ENCODE measurements at regions not wholly inside any gene's neighbourhood (a gene's known extent, or its start where the extent isn't known, plus 50 kb on each side); places are given as distances from the start of the nearest gene placed in this dataset.

DNA sequence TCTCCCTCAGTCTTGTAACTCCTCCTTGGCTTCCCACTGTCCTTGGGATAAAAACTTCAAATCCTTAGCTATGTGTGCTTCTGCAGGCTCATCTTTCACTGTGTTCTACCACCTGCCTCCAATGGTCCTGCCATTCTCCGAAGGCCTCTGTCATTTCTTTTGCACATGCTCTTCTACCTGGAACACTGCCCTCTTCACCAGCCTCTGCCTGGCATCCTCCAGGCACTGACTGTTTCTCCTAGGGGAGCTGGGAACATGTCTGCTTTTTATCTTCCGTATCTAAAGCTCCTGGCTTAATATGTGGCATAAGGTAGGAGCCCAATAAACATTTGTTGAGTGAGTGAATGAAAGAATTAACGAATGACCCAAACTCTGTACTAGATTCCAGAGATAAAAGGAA lies 603.3 kb upstream of the TMEM132C start:
- DNase-seq, result no peak

DNA sequence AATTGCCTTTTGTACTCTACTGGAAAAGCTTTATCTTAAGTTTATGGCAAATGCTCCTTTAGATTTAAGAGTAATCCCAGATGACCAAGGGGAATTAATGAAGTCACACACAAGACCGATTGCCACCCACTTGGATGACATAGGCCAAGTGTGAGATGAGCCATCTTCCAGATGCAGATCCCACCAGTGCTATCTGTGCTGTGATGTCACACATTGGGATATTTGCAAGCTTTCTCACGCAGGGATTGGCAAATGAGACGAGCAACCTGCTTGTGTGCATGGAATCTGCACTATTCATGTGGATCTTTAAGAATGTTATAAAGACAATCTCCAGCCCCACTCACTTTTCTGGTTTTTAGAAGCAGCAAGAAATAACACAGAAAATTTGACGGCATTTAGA lies 602.1 kb upstream of the TMEM132C start:
- DNase-seq, result no peak

DNA sequence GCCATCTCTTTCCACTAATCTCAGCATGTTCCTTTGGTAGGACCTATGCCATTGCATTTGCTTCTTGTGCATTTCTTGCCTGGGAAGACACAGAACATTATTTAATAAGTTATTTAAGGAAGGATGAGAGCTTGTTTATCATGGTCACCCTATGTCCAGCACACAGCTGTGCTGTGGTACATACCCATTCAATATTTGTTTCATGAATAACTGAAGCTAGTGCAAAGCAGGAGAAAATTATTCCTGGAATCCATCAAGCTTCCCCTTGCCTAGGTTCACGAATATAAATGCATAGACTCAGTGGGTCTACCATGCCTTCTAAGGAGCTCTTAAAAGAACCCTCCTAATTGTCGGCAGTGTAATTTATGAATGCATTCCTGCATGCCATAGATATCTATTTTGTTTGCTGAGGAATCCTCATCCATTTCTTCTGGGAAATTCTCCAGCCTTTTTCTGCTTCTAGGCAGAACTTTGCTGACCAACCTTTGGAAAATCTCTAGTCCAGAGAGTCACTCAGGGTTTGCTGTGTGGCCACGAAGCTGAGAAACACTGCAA lies 599.8 kb upstream of the TMEM132C start:
- DNase-seq, result no peak

DNA sequence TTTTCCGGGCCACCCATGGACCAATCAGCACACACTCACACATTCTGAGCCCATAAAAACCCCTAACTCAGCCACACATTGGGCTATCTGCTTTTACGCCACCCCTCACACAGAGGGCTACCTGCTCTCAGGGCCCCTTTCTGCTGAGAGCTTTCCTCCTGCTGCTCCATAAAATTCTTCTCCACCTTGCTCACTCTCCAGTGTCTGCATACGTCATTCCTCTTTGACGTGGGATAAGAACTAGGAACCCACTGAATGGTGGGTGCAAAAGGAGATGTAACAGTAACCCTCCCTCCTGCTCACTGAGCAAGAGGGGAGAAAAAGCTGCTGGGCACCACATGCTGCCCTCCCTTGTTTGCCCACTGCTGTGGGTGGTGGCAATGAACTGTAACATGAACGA lies 596.7 kb upstream of the TMEM132C start:
- DNase-seq, result no peak

DNA sequence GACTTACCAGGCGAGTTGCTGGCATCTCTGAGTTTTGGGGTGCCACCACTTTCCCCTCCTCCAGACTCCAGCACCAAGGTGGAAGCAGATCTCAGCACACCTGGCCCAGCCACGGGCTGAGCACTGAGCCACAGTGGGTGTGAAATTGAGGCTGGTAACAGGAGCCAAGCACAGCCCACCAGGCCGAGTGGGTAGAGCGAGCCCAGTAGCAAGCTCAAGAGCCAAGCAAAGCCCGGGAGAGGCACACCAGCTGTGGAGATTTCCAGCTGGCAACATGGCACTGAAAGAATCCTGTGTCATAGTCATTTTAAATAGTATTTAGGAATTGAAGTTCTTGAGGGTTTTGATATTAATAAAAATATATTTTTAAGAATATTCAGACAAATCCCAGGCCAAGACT lies 596.2 kb upstream of the TMEM132C start:
- no peak for DNase-seq

DNA sequence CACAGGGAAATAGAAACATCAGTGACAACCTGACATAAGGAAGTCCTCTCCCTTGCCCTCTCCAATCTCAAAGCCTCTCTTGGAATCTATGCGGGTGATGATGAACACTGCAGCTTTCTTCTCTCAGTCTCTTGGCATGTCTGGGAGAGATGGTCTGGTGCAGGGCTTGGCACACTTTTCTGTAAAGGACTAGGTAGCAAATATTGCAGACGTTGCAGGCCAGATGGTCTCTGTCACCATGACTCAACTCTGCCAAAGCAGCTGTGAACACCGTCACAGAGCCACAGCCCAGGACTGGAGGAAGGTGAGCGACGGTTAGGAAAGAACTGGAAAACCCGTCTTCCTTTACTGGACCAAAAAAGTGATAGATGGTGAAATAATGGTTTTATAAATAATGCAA lies 591.0 kb upstream of the TMEM132C start:
- no peak for DNase-seq

DNA sequence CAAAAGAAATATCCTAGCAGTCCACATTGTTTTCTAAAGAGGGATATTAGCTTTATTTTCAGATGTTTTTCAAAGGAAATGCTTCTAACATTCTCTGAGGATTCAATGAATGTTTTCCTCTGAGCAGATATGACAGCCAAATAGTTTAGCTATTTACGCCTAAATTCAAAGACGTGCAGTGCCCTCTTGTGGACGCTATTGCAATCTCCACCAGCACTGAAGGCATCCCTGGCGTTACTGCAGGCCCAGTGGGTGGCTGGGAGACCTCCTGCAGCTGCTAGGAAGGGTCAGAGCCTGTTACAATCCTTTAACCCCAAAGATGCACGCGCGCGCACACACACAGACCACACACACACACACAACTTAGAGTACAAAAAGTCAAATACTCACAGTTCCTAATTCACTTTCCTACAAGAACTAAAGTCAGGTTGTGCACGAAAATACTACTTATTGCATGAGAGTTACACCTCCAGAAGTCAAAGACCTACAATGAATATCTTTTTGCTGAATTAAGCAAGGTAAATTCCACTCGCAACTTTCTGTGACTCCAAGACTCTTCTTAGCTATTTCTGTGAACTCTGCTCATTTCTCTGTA lies 589.3 kb upstream of the TMEM132C start:
- peak in 52 of 58 donors; percentile 11 to 85 (median 48) for DNase-seq

DNA sequence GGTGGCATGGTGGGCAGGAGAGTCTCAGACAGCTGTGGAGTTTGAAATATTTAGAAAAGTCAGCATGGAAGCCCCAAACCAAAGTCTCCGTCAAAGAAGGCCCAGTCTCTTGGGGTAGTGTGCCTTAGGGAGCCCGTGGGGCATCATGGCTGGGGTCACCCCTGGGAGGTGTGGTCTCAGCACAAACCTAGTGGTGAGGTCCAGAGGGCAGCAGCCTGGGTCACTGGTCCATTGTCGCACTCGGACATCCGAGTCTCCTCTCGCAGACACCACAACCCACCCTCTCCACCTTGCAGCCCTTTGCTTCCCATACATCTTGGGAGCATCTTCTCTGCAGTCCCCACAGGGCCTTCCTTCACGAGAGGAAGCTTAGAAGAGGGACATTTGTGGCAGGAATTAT lies 588.0 kb upstream of the TMEM132C start:
- DNase-seq, result no peak

DNA sequence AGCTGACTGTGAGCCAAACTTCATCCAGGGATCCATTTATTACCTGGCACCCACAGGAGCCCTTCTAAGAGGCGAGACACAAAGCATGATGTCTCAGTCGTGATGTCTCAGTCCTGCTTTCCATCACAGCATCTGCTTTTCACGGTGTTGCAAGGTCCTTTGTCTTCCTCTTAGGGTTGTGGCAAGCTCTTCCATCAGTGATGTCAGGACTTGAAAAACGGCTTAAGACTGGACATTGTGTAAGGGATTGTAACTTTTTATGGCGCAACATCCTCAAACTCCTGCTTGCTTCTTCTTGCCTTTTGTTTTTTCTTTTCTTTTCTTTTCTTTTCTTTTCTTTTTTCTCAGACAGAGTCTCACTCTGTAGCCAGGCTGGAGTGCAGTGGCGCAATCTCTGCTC lies 586.5 kb upstream of the TMEM132C start:
- no peak for DNase-seq

DNA sequence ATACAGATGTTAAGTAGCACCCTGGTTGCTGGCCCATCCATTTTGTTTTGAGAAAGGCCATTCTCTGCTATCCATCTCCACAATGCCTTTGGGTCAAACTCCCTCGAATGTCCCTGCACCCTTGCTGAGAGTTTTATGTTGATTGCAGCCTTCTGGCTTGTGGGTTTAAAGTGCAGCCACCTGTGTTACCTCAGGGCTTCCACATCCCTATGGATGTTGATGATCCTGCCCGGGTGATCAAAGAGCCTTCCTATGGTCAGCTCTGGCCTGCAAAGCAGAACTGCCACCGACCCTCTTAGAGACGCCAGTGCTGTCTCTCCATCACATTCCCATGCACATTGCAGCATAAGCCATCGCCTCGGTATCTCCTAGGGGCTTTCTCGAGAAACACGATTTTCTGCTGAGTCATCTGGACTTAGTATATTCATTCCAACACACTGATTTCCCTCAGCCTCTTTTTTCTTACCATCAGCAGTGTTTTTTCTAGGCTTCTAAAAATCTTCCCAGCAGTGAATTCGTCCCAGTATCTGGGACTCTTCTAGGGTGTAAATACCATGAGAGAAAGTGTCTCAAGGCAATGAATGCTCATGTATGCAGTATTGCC lies 585.7 kb upstream of the TMEM132C start:
- DNase-seq, result no peak

DNA sequence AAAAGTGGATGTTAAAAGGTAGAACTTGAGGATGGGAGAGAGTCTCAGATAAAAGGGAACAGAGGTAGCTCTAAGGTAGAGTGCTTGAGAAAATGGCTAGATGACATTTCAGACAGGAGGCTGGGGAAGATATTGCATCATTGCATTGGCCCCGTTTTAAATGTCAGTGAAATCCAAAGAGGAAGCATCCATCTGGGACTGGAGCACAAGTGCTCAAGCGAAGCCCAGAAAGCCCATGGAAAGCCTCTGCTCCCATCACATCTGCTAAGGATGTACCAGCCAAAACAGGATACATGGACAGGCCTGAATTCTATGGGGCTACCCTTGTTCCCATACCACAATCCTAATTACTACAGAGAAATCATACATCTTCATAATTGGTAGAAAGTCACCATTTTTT lies 581.5 kb upstream of the TMEM132C start:
- no peak for DNase-seq

DNA sequence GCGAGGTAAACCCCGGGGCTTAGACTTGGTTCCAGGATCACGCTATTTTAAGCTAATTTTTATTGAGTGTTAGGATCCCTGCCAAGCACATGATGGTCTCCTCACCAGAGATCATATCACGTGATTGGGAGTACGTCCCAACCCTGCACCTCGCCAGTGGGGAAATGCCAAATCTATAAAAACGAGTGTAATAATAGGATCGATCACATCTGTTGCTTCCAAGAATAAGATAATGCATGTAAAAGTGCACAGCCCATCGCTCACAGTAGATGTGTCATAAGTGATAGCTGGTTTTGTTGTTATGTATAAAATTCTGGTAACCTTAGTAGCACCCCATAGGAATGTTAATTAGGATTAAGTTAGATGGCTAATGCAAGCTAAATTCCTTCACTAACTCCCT lies 581.0 kb upstream of the TMEM132C start:
- no peak for DNase-seq

DNA sequence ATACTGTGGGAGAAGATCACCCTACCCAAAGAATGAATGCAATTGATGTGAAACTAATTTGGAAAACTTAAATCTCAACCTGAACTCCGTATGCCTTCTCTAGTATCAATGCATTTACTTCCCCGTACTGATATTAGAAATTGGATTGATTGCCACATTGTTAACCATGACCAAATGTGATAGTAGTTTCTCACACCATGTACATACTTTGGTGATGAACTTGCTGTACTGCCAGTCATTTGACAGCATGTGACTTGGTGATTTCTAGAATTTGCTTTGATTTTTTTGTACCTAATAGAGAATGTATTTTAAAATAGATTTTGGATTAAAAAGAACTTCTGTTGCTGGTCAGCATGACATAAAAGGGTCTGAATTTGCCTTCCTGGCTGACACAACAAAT lies 579.8 kb upstream of the TMEM132C start:
- no peak for DNase-seq

DNA sequence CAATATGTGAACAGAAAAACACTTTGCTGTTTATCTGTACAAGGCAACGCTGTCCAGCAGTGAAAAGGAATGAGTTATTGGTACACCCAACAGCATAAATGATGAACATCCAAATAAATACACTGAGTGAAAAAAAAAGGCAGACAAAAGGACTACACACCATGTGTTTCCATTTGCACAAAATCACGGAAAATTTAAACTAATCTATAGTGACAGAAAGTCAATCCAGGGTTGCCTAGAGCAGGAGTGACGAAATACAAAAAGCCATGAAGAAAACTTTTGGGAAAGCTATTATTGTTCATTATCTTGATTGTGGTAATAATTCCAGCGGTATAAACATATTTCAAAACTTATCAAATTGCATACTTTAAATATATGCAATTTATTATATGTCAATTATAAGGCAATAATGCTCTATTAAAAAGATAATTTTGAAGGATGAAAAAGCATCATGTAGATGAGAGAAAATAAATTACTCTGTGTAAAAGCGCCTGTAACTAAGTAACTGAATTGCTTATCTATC lies 578.0 kb upstream of the TMEM132C start:
- DNase-seq, result no peak

DNA sequence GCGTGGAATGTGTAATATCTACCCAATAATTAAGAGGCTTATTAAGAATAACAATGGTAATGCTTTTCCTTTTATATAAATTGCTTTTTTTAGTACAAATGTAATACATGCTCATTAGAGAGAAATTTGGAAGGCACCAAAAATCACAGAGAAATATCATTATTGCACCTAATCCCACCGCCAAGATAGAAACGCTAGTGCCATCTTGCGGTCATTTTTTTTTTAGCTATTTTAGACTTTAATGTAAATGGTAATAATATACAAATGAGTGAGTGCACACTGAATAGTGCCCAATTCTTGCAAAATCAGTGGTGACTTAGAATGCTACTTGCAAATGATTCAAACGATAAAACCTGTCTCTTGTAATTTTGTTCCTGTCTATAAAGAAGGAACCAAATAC lies 576.8 kb upstream of the TMEM132C start:
- DNase-seq, result no peak

DNA sequence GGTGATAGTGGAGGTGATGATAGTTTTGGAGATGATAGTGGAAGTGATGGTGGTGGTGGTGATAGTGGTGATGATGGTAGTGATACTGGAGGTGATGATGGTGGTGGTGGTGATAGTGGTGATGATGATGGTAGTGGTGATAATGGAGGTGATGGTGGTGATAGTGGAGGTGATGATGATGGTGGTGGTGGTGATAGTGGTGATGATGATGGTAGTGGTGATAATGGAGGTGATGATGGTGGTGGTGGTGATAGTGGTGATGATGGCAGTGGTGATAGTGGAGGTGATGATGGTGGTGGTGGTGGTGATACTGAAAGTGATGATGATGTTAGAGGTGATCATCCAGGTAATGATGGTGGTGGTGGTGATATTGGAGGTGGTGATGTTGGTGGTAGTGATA lies 570.0 kb upstream of the TMEM132C start:
- no peak for DNase-seq

DNA sequence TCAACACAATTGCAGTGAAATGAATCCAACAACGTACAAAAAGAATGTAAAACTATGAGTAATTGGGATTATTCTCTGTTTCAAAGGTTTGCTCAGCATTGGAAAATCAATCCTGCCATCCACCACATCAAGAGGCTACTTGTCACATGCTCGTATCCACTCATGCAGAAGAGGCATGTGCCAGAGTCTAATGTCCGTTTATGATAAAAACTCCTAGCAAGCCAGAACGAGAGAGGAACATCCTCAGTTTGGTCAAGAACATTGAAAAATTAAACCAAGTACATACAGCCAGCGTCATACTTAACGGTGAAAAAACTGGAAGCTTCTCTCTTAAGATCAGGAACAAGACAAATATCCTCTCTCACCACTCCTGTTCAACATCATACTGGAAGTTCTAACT lies 563.9 kb upstream of the TMEM132C start:
- no peak for DNase-seq

DNA sequence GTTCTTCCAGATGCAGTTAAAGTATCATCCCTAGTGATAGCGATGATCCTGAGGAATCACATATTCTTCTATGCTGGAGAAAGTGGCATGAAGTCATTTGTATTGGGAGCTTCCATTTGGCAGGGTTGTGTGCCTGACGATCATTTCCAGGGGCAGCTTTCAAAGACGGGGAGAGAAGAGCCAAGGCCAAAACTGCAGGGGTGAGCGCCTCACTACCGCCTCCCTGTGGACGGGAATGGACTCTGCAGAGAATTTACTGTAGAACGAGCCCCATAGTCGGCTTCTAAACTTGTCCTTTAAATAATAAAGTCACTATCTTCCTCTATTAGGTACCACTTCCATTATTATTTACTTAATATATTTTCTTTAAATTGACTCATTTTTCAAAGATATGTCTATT lies 555.9 kb upstream of the TMEM132C start:
- no peak for DNase-seq

DNA sequence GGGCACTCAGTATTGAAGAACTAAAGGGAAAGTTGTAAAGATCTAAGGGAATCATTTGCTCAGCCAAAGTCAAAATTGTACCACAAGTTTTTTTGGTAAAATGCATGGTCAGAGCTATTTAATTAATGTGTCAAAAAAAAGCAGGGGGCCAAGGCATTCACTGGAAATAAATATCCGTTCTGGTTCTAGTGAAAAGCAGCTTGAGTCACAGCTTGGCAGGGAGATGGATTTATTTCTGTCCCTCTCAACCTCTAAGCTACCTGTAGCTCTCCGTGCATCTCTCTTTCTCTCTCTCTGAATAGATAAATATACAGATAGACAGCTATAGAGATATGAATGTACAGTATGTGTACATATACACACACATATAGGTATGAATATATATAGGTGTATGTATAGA lies 554.4 kb upstream of the TMEM132C start:
- no peak for DNase-seq

DNA sequence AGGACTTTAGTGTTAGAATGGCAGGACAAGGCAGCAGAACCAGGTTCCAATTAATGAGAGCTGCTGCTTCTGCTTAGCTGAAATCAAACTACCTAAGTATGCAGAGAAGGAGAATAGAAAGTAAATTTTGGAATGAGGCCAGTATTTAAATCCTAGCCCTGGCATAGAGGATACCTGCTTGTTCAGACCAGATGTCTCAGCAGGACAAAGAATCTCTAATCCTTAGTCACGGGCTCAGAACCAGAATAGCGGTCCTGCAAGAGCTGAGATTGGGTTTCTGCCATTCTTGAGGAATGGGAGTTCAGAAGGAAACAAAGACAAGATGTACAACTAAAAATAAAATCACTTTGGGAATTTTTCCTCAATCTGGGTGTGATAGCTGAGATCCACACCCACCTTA lies 550.8 kb upstream of the TMEM132C start:
- peak in 1 of 58 donors; percentile 2 for DNase-seq

DNA sequence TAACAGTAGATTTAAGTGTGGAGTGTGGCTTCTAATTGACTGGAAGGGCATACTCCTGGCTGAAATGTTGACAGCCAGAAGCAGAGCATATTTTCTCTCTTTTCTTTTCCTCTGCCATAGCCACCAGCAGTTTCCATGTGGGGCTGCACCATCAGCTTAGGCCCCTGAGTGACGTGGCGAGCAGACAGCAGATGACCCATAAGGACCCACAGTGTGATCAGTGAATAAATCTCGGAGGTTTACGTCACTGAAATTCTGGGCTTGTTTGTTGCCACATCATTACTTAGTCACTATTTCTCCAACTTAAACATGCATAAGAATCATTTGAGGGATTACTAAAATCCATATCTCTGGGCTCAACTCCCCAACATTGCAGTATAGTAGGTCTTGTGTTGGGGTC lies 549.7 kb upstream of the TMEM132C start:
- no peak for DNase-seq

DNA sequence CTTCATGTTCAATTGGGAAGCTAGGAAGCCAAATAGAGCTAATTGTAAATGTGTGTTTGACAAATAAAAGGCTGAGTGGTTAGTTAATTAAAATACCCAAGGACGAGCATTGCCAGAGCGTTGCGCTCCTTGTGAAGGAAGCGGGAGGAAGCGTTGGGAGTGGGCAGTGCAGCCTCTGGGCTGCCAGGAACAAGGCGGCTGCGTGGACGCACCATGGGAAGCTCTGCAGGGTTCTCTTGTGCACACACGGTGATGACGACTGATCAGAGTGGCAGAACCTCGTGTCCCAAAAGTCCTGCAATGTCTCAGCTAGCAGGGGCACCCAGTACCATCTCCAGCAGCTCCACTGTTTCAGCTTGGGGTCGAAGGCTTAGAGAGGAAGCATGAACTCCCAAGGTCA lies 546.6 kb upstream of the TMEM132C start:
- no peak for DNase-seq

DNA sequence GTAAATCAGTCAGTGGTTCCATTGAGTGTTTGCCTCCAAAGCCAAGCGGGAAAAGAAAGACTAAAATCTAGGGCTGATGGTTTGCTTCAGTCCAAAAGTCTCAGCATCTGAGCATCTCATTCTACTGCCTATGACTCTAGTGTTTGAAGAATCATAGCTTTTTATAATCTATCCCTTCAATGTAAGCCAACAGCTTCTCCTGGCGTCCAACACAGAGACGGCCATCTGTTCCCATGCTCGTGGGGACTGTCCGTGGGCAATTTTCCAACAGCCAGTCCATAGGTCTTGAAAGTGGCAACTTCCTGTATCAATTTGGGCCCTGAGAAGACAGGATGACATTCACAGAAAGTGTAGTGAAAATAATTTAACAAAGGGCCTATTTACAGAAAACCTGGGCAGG lies 544.4 kb upstream of the TMEM132C start:
- no peak for DNase-seq
